Activated T-helper 9 cell treated with anti-CD3 and anti-CD28 coated beads, Interleukin-2, amount 50 U/mL, for 16 hours (primary cell): ENCODE measurements at regions not wholly inside any gene's neighbourhood (a gene's known extent, or its start where the extent isn't known, plus 50 kb on each side); places are given as distances from the start of the nearest gene placed in this dataset.

Experiments used
- DNase-seq: peaks from one replicate; pipeline ENCODE4 v3.0.0-alpha.2; 2020; ENCODE audit warnings: low read depth

DNA sequence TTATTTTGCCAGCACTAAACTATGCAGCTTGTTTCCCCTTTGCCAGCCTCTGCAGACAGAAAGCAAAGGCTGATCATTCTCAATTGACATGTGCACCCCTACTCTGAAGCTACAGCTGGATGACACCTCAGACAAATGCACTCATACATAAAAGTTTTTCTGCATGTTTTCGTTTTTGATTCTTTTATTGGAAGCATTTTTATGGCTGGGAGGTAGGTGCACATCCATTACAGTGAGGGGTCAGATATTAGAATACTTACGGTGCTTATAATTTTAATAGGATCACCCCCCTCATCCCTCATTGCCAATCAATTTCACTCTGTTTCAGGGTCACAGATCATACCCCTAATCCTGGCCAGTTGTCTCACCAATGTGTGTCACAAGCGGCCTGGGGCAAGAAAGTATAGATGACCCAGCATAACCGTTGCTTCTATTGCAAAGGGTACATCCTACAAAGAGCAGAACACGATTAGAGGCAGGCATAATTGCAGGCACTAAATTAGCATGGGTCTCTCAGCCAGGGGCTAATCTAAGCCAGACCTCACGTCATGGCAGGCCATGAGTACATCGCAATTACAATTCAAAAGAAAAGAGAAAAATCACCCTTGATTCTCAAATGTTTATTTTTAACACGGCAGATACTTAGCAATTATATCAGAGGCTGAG is 89.5 kb upstream of the SOX9 start:
- DNase-seq: no peak

DNA sequence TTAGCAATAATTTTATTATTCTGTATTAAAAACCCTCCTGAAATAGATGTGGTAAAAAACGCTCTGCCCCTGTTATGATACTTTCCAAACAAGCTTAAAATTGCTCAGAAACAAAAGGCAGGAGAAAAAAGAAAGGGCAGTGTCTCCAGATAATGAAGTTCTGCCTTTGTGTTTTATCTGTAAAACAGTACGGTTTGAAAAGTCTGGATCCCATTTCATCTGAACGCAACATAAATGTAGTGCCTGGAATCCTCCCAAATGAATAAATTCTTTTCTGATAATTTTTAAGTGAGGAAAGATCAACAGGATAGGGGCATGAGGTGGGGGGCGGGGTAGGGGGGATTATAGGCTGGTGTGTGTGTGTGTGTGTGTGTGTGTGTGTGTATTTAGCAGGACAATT is 87.5 kb upstream of the SOX9 start:
- DNase-seq: no peak

GRCh38 chr17:72034000-72034399 is 86.8 kb upstream of the SOX9 start:
- DNase-seq: no peak

- no peak for DNase-seq
Measured at GRCh38 chr17:72038427-72038826, 82.4 kb upstream of the SOX9 start.

GRCh38 chr17:72039490-72039889 is 81.3 kb upstream of the SOX9 start:
- DNase-seq: no peak

DNA sequence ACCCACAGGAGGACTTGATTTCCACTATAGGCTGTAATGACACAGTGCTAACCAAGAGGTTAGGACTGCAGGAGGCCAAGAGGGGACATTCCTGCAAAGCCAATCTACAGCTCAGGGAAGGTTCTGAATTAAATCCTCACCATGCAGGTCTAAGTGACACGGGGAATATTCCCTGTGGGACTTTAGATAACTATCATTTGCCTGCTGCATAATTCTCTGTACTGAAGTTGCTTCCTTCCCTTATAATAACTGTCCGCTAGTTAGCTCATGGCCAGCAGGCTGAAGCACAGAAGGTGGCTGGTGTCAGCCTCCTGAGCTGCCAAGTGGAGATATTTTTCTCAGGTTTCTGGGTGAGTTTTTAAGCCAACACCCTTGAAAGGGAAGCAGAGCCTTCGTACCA is 74.6 kb upstream of the SOX9 start:
- DNase-seq: no peak

- no peak for DNase-seq
Measured at GRCh38 chr17:72046643-72047612, 73.9 kb upstream of the SOX9 start.

DNA sequence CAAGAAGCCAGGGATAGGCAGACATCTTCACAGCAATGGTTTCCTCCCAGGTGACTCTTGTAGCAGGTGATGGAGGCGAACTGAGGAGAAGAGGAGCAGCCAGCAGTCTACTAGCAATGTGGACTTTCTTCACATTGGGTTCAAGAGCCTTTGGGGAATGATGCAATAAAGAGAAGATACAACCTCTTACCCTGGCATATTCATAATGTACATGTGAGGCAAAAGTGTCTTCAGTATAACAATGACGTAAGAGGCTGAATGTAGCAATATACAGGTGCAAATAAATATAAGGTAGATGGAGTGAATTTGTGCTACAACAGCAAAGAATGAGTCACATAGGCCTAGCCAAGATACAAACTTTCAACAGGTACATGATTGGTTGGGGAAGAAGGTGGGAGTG is 70.9 kb upstream of the SOX9 start:
- DNase-seq: no peak

GRCh38 chr17:72053036-72053435 is 67.8 kb upstream of the SOX9 start:
- DNase-seq: no peak

- DNase-seq: no peak
Measured at GRCh38 chr17:72053449-72053848, 67.4 kb upstream of the SOX9 start.

GRCh38 chr17:72056155-72056554 is 64.7 kb upstream of the SOX9 start:
- no peak for DNase-seq

- no peak for DNase-seq
Measured at GRCh38 chr17:72056727-72057290, 64.0 kb upstream of the SOX9 start.

DNA sequence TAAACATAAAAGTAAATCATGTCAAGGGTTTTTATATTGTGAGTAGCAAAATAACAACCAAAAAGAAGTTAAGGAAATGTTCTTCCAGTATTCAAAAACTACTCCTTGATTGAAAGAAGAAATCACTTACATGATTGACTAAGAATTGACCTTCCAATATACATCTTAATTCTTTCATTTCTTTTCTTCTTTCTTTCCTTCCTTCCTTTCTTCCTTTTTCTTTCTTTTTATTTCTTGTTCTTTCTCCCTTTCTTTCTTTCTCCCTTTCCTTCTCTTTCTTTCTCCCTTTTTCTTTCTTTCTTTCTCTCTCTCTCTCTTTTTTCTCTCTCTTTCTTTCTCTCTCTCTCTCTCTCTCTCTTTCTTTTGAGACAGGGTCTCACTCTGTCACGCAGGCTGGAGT is 60.7 kb upstream of the SOX9 start:
- DNase-seq: no peak

DNA sequence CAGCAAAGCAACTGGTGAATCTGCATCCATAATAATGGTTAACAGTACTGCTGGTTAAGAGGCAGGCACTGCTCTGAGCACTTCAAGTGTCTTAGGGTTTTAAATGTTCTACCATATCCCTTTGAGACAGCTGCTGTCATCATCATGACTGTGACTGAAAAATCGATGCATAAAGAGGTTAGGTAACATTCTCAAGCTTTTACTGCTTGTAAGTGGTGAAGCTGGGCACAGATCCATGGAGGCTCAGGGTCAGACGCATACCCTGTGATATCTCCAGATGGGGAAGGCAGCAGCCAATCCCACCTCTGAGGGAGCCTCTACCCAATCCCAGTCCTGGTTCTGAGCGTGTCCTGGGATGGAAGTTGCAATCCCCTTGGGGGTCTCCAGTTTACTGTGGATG is 57.6 kb upstream of the SOX9 start:
- no peak for DNase-seq

GRCh38 chr17:72063756-72064450 is 56.9 kb upstream of the SOX9 start:
- no peak for DNase-seq

DNA sequence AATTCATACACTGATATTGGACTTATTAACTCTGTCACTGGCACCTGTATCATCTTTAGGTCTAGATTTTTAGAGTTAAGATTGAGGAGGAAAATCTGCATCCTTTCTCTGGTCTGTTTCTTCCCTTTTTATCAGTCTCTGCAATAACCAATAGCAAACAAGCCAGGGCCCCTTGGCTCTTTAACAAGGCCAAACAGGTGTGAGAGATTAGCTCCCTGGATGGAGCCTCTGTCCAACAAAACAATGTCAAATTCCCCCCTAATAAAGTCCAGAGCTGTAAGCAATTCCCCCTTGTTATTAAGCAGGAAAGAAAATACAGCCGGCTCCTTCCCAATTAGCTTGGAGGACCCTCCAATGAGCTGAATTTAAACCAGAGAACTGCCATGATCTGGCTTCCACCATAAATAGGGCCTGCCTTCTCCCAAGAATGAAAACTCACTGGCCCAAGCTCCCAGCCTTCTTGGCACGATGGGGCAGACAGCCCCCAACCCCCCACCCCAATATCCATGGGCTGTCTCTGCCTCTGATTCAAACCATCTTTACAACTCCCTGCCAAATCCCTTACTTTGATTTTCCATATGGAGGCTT is 56.1 kb upstream of the SOX9 start:
- no peak for DNase-seq

- DNase-seq: no peak
Measured at GRCh38 chr17:72065556-72065955, 55.3 kb upstream of the SOX9 start.

- DNase-seq: no peak
Measured at GRCh38 chr17:72068643-72069042, 52.2 kb upstream of the SOX9 start.

GRCh38 chr17:72069586-72070202 is 51.1 kb upstream of the SOX9 start:
- DNase-seq: no peak
